GM18499 (cell line): ENCODE measurements at regions not wholly inside any gene's neighbourhood (a gene's known extent, or its start where the extent isn't known, plus 50 kb on each side); places are given as distances from the start of the nearest gene placed in this dataset.

Source experiments
- ATAC-seq: cut with Tn5 transposase; IDR thresholded peaks from one replicate; pipeline ENCODE4 v1.9.1; 2021; ENCODE audit warnings: moderate number of reproducible peaks; ENCODE audit not compliant: insufficient read depth, unreplicated experiment

GRCh38 chr13:76796851-76797250 lies 89.4 kb downstream of the KCTD12 start:
- ATAC-seq: no peak

GRCh38 chr13:76795701-76796695 lies 90.2 kb downstream of the KCTD12 start:
- ATAC-seq: no peak

GRCh38 chr13:76792731-76793347 lies 93.4 kb downstream of the KCTD12 start:
- ATAC-seq: no peak

GRCh38 chr13:76790980-76791819 lies 95.0 kb downstream of the KCTD12 start:
- ATAC-seq: no peak

GRCh38 chr13:76790526-76790925 lies 95.7 kb downstream of the KCTD12 start:
- ATAC-seq: no peak

- no peak for ATAC-seq
Measured at GRCh38 chr13:76783798-76784197, 102.4 kb downstream of the KCTD12 start.

- ATAC-seq: no peak
Measured at GRCh38 chr13:76778853-76779252, 107.4 kb downstream of the KCTD12 start.

- ATAC-seq: no peak
Measured at GRCh38 chr13:76777096-76777495, 109.1 kb downstream of the KCTD12 start.

- no peak for ATAC-seq
Measured at GRCh38 chr13:76775088-76775740, 111.0 kb downstream of the KCTD12 start.

GRCh38 chr13:76773448-76774094 lies 112.6 kb downstream of the KCTD12 start:
- no peak for ATAC-seq

GRCh38 chr13:76772241-76772640 lies 114.0 kb downstream of the KCTD12 start:
- no peak for ATAC-seq

- no peak for ATAC-seq
Measured at GRCh38 chr13:76769271-76769791, 116.9 kb downstream of the KCTD12 start.

GRCh38 chr13:76768384-76768783 lies 117.8 kb downstream of the KCTD12 start:
- no peak for ATAC-seq

GRCh38 chr13:76764916-76765315 lies 121.3 kb downstream of the KCTD12 start:
- no peak for ATAC-seq

- no peak for ATAC-seq
Measured at GRCh38 chr13:76764429-76764828, 121.8 kb downstream of the KCTD12 start.

- ATAC-seq: no peak
Measured at GRCh38 chr13:76762721-76763120, 123.5 kb downstream of the KCTD12 start.

GRCh38 chr13:76759877-76760276 lies 126.3 kb downstream of the KCTD12 start:
- no peak for ATAC-seq

- no peak for ATAC-seq
Measured at GRCh38 chr13:76758738-76759137, 127.5 kb downstream of the KCTD12 start.

- no peak for ATAC-seq
Measured at GRCh38 chr13:76758257-76758656, 127.9 kb downstream of the KCTD12 start.
